PC-9 (cell line): ENCODE measurements at regions not wholly inside any gene's neighbourhood (a gene's known extent, or its start where the extent isn't known, plus 50 kb on each side); places are given as distances from the start of the nearest gene placed in this dataset.

ENCODE experiments used
- BruUV-seq: library from RNA; stranded (reverse); fragments of 400-500 nt; replicated peaks from 2 replicates; lab custom pipeline; 2021; lab: Mats Ljungman, UMichigan
- CTCF ChIA-PET: fragments of 300-600 bp; sonication (Branson Sonifier 250); formaldehyde crosslinking; loops from one replicate; lab custom pipeline; 2022; ENCODE audit warnings: antibody characterized with exemption; lab: Charles Lee
- POLR2A ChIA-PET: fragments of 300-600 bp; sonication (Branson Sonifier 250); formaldehyde crosslinking; loops from one replicate; lab custom pipeline; 2022; ENCODE audit warnings: antibody characterized with exemption; ENCODE audit not compliant: unreplicated experiment; lab: Charles Lee
- DNase-seq, 2 experiments: peaks; one replicate each; pipeline versions ENCODE4 v3.0.0 to v3.0.0-alpha.2; 2015 to 2022; ENCODE audit warnings: mixed read lengths in 1 of 2
- H2AFZ ChIP-seq: fragments of 200-600 bp; sonication (generic); 2 replicates; pipeline ENCODE4 v1.8.1; 2017; ENCODE audit warnings: antibody characterized with exemption
- H3F3A ChIP-seq: fragments of 200-600 bp; sonication (generic); 2 replicates; pipeline ENCODE4 v1.8.1; 2017; ENCODE audit warnings: antibody characterized with exemption, mild to moderate bottlenecking, low read depth; ENCODE audit not compliant: insufficient read depth
- H3K27ac ChIP-seq: fragments of 200-600 bp; sonication (generic); 2 replicates; pipeline ENCODE4 v1.6.1; 2016; ENCODE audit warnings: mixed run types
- H3K27me3 ChIP-seq: fragments of 200-600 bp; sonication (generic); 2 replicates; pipeline ENCODE4 v1.6.1; 2016; ENCODE audit warnings: low read depth, mixed run types; ENCODE audit not compliant: insufficient read depth
- H3K36me3 ChIP-seq: fragments of 200-600 bp; sonication (generic); 2 replicates; pipeline ENCODE4 v1.6.1; 2016; ENCODE audit warnings: low read depth, mixed run types
- H3K4me1 ChIP-seq: fragments of 200-600 bp; sonication (generic); replicated peaks from 2 replicates; pipeline ENCODE4 v1.6.1; 2016; ENCODE audit warnings: mixed run types; ENCODE audit not compliant: insufficient read depth
- H3K4me2 ChIP-seq: fragments of 200-600 bp; sonication (generic); 2 replicates; pipeline ENCODE4 v1.6.1; 2017; ENCODE audit warnings: mixed run types
- H3K4me3 ChIP-seq: fragments of 200-600 bp; sonication (generic); 2 replicates; pipeline ENCODE4 v1.6.1; 2016; ENCODE audit warnings: mixed run types
- H3K79me2 ChIP-seq: fragments of 200-600 bp; sonication (generic); 2 replicates; pipeline ENCODE4 v1.6.1; 2017; ENCODE audit warnings: low read depth, mixed run types
- H3K9me2 ChIP-seq: fragments of 200-600 bp; sonication (generic); 2 replicates; pipeline ENCODE4 v1.8.1; 2017; ENCODE audit warnings: mild to moderate bottlenecking; ENCODE audit not compliant: insufficient read depth
- H3K9me3 ChIP-seq: fragments of 200-600 bp; sonication (generic); 2 replicates; pipeline ENCODE4 v1.8.1; 2016; ENCODE audit warnings: low read depth; ENCODE audit not compliant: insufficient read depth
- H4K20me1 ChIP-seq: fragments of 200-600 bp; sonication (generic); 2 replicates; pipeline ENCODE4 v1.8.1; 2017; ENCODE audit not compliant: insufficient read depth
- EZH2 ChIP-seq: fragments of 200-600 bp; sonication (generic); IDR thresholded peaks from 2 replicates; pipeline ENCODE4 v1.8.0; 2017; ENCODE audit warnings: antibody characterized with exemption, low read depth
- intact Hi-C: fragments of 100-400 bp; cut with micrococcal nuclease; formaldehyde crosslinking; loops from one replicate; pipeline ENCODE4 v1.10.0; 2022; ENCODE audit not compliant: unreplicated experiment
- TF ChIP-seq, protein P1 (sequence below): fragments of 200-600 bp; sonication (generic); conservative IDR thresholded peaks from 2 replicates; pipeline ENCODE4 v1.6.1; 2017; ENCODE audit warnings: mixed run types, antibody characterized with exemption, mild to moderate bottlenecking, moderate library complexity

DNA sequence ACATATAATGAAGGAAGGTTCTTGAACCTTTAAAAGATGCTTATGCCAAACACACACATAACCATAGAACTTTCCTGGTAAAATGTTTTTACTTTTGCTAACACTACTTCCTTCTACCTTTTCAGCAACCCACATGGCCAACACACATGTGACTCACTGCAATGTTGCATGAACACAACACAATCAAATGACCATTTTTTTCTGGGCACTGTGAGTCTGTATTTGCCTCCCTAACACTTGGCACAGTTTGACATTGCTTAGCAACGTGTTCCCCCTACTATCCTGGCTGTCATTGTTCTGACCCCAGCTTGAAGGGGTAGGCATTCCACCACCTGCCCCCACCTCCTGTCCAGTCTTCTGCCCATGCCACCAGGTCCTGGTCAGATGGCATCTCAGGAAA lies 169.4 kb upstream of the PRNP start:
- POLR2A ChIA-PET: no interaction called here
- no peak overlapping the region for H3K27ac ChIP-seq
- no peak for DNase-seq
- H3K9me3 ChIP-seq: 0 out of 2 replicates have a peak, but pooled peaks cover 14% of the 10 kb centered on the region
- H2AFZ ChIP-seq: no peak overlapping the region
- no peaks in the 10 kb centered on the region for H3K27me3 ChIP-seq
- no peak overlapping the region for H3K4me2 ChIP-seq
- H3K9me2 ChIP-seq: no peaks in the 10 kb centered on the region
- no peaks in the 10 kb centered on the region for H4K20me1 ChIP-seq
- BruUV-seq: no TSS peak
- intact Hi-C loops: no loop called here
- H3K79me2 ChIP-seq: no peaks in the 10 kb centered on the region
- no peaks in the 10 kb centered on the region for H3K36me3 ChIP-seq
- CTCF ChIA-PET: no interaction called here
- H3F3A ChIP-seq: peaks cover 12% of the 10 kb centered on the region
- H3K4me1 ChIP-seq: peaks cover 28% of the 10 kb centered on the region
- no peak overlapping the region for H3K4me3 ChIP-seq
- no peak for TF ChIP-seq EZH2
- TF ChIP-seq, protein P1, sequence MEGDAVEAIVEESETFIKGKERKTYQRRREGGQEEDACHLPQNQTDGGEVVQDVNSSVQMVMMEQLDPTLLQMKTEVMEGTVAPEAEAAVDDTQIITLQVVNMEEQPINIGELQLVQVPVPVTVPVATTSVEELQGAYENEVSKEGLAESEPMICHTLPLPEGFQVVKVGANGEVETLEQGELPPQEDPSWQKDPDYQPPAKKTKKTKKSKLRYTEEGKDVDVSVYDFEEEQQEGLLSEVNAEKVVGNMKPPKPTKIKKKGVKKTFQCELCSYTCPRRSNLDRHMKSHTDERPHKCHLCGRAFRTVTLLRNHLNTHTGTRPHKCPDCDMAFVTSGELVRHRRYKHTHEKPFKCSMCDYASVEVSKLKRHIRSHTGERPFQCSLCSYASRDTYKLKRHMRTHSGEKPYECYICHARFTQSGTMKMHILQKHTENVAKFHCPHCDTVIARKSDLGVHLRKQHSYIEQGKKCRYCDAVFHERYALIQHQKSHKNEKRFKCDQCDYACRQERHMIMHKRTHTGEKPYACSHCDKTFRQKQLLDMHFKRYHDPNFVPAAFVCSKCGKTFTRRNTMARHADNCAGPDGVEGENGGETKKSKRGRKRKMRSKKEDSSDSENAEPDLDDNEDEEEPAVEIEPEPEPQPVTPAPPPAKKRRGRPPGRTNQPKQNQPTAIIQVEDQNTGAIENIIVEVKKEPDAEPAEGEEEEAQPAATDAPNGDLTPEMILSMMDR: no peak

DNA sequence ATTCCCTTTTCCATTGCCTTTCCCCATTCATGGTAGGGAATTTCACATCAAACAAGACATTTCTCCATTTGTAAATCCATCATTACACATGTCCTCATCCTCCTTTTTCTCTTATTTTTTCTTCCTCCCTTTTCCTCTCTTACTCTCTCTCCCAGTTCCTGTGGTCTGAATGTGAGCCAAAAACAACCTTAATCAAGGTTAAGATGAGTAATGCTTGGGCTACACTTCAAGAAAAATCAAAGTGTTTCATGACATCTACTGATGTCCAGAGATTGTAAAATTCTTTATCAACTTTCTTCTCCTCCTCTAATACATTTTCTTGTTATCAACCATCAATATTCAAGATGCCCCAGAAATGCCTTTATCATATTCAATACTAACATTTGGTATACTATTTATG lies 172.5 kb upstream of the PRNP start:
- Histone ChIP-seq H3K4me1 (peaks cover 28% of the 10 kb centered on the region), H4K20me1 (no peaks in the 10 kb centered on the region), H3K27ac (peak overlapping the region; percentile 39), H2AFZ (no peak overlapping the region), H3K4me3 (no peak overlapping the region), H3K4me2 (peak overlapping the region; percentile 29), H3K9me3 (peaks cover 19% of the 10 kb centered on the region; the same call in 1 of the 2 replicates), H3K27me3 (no peaks in the 10 kb centered on the region), H3F3A (peaks cover 12% of the 10 kb centered on the region), H3K79me2 (no peaks in the 10 kb centered on the region), H3K9me2 (no peaks in the 10 kb centered on the region), H3K36me3 (no peaks in the 10 kb centered on the region; the same call in 1 of the 2 replicates)
- BruUV-seq: no TSS peak
- peak in 1 of 2 experiments; percentile 42 for DNase-seq
- intact Hi-C loops: loop anchor here (2.0 to 5.0 kb wide), 2 partner anchors 55 to 79 kb away; no protein-coding TSS in a partner anchor
- CTCF ChIA-PET: no interaction called here
- TF ChIP-seq, protein P1: no peak
- TF ChIP-seq EZH2: no peak
- POLR2A ChIA-PET: no interaction called here

DNA sequence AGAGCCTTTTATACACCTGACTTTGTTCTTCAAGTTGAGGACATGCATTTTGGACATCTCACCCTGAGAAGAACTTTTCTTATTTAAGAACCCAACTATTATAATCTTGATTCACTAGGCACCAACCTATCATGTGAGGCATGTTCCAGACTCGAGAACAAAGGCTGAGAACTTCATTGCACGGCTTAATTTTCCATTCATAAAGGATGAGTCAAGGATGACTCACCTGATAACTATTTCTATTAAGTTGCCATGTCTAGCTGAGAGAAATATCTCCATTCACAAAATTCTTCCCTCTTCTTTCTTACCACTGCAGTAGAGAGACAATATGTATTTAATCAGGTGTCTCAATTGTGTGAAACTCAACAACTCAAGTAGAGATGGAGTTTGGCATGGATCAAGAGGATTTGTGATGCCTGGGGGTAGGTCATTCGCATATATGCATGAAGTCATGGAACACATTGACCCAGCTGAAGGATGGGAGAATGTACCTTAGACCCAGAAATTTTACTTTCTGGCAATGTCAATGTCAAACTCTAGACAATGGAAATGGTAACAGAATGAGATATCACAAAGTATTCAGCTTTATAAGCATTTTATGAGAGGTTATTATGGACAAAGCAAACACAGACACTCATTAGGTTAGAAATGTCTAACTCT lies 173.2 kb upstream of the PRNP start:
- H3K27ac ChIP-seq: peak overlapping the region; percentile 39
- H3K9me2 ChIP-seq: no peaks in the 10 kb centered on the region
- H3F3A ChIP-seq: peaks cover 12% of the 10 kb centered on the region
- TF ChIP-seq EZH2: no peak
- TF ChIP-seq, protein P1: no peak
- H3K36me3 ChIP-seq: no peaks in the 10 kb centered on the region; the same call in 1 of the 2 replicates
- H3K27me3 ChIP-seq: no peaks in the 10 kb centered on the region
- no peaks in the 10 kb centered on the region for H4K20me1 ChIP-seq
- BruUV-seq: no TSS peak
- POLR2A ChIA-PET: no interaction called here
- DNase-seq: peak; percentile 33 to 87
- intact Hi-C loops: loop anchor here (2.0 to 5.0 kb wide), 2 partner anchors 54 to 79 kb away; no protein-coding TSS in a partner anchor
- H2AFZ ChIP-seq: no peak overlapping the region
- CTCF ChIA-PET: no interaction called here
- no peaks in the 10 kb centered on the region for H3K79me2 ChIP-seq
- peaks cover 19% of the 10 kb centered on the region; the same call in 1 of the 2 replicates for H3K9me3 ChIP-seq
- H3K4me3 ChIP-seq: no peak overlapping the region
- peaks cover 28% of the 10 kb centered on the region for H3K4me1 ChIP-seq
- H3K4me2 ChIP-seq: peak overlapping the region; percentile 29
